ENCODE measurements at regions not wholly inside any gene's neighbourhood (a gene's known extent, or its start where the extent isn't known, plus 50 kb on each side); places are given as distances from the start of the nearest gene placed in this dataset.

GRCh38 chr6:93784794-93785693 lies 365.7 kb upstream of the EPHA7 start:
- H3K9ac ChIP-seq (ENCODE audit: low read length), result peak overlapping the region; percentile 47
- DNase-seq (ENCODE audit: low read depth), result peak; percentile 72
- H3K79me2 ChIP-seq (ENCODE audit: insufficient read depth, low read length), result no peaks in the 10 kb centered on the region
- no peaks in the 10 kb centered on the region for H3K27me3 Mint-ChIP-seq (ENCODE audit: low read depth, unreplicated experiment)
- TF ChIP-seq CTCF (IDR thresholded peaks at IDR 0.05; ENCODE audit: insufficient read depth, low read depth, low read length) (no peak), EZH2 (IDR thresholded peaks at IDR 0.05; ENCODE audit: insufficient read depth, low read length) (no peak)
- no peak for FAIRE-seq
- H3K4me2 ChIP-seq (ENCODE audit: low read length), result peak overlapping the region; percentile 80
- H3K36me3 Mint-ChIP-seq (ENCODE audit: low read depth, unreplicated experiment), result no peaks in the 10 kb centered on the region
- peak overlapping the region; percentile 39 for H2AFZ ChIP-seq (ENCODE audit: low read depth, low read length)
- H3K4me1 Mint-ChIP-seq (ENCODE audit: low read depth, unreplicated experiment), result peaks cover 30% of the 10 kb centered on the region
- peak overlapping the region; percentile 48 for H3K27ac ChIP-seq (ENCODE audit: low read depth, low read length)
- no peaks in the 10 kb centered on the region for H3K36me3 ChIP-seq (ENCODE audit: insufficient read depth, low read length)
- no peaks in the 10 kb centered on the region for H3K9me3 Mint-ChIP-seq (ENCODE audit: unreplicated experiment)
- H4K20me1 ChIP-seq (ENCODE audit: insufficient read depth, low read length), result no peaks in the 10 kb centered on the region
- peaks cover 13% of the 10 kb centered on the region for H3K4me1 ChIP-seq (ENCODE audit: insufficient read depth, low read length)
- H3K27me3 ChIP-seq (ENCODE audit: insufficient read depth, low read length), result no peaks in the 10 kb centered on the region
- H3K4me3 ChIP-seq (ENCODE audit: insufficient read depth, low read depth, low read length), result no peak overlapping the region
- no peak overlapping the region for H3K4me3 Mint-ChIP-seq (ENCODE audit: unreplicated experiment)
- peak overlapping the region; percentile 90 for H3K27ac Mint-ChIP-seq (ENCODE audit: unreplicated experiment)
- H3K9me3 ChIP-seq (ENCODE audit: insufficient read depth, low read depth, low read length), result no peaks in the 10 kb centered on the region

GRCh38 chr6:93779086-93779841 lies 359.9 kb upstream of the EPHA7 start:
- Mint-ChIP-seq H3K9me3 (ENCODE audit: unreplicated experiment) (no peaks in the 10 kb centered on the region), H3K27me3 (ENCODE audit: low read depth, unreplicated experiment) (no peaks in the 10 kb centered on the region), H3K36me3 (ENCODE audit: low read depth, unreplicated experiment) (no peaks in the 10 kb centered on the region), H3K4me1 (ENCODE audit: low read depth, unreplicated experiment) (peaks cover 11% of the 10 kb centered on the region), H3K27ac (ENCODE audit: unreplicated experiment) (peak overlapping the region; percentile 54), H3K4me3 (ENCODE audit: unreplicated experiment) (no peak overlapping the region)
- DNase-seq (ENCODE audit: low read depth) (peak; percentile 20), FAIRE-seq (no peak)
- Histone ChIP-seq H3K9ac (ENCODE audit: low read length) (no peak overlapping the region), H3K27ac (ENCODE audit: low read depth, low read length) (peak overlapping the region; percentile 42), H3K36me3 (ENCODE audit: insufficient read depth, low read length) (no peaks in the 10 kb centered on the region), H3K4me1 (ENCODE audit: insufficient read depth, low read length) (no peaks in the 10 kb centered on the region), H3K27me3 (ENCODE audit: insufficient read depth, low read length) (no peaks in the 10 kb centered on the region), H3K4me2 (ENCODE audit: low read length) (peak overlapping the region; percentile 60), H3K79me2 (ENCODE audit: insufficient read depth, low read length) (no peaks in the 10 kb centered on the region), H4K20me1 (ENCODE audit: insufficient read depth, low read length) (no peaks in the 10 kb centered on the region), H3K4me3 (ENCODE audit: insufficient read depth, low read depth, low read length) (no peak overlapping the region), H3K9me3 (ENCODE audit: insufficient read depth, low read depth, low read length) (no peaks in the 10 kb centered on the region), H2AFZ (ENCODE audit: low read depth, low read length) (peak overlapping the region; percentile 56)
- TF ChIP-seq EZH2 (IDR thresholded peaks at IDR 0.05; ENCODE audit: insufficient read depth, low read length), result no peak
- no peak for TF ChIP-seq CTCF (IDR thresholded peaks at IDR 0.05; ENCODE audit: insufficient read depth, low read depth, low read length)

Data from astrocyte (in vitro differentiated cells and primary cell).